Stimulated activated CD4-positive, alpha-beta T cell treated with anti-CD3 and anti-CD28 coated beads, Interleukin-2, amount 100 ng/mL, for 24 hours (primary cell): ENCODE measurements at regions not wholly inside any gene's neighbourhood (a gene's known extent, or its start where the extent isn't known, plus 50 kb on each side); places are given as distances from the start of the nearest gene placed in this dataset.

Source experiments
- DNase-seq, 2 donors: peaks; one replicate each; pipeline ENCODE4 v3.0.0-alpha.2; 2020

- DNase-seq, result no peak
Observed at GRCh38 chr1:11373895-11374747, 101.1 kb downstream of the UBIAD1 start.

- no peak for DNase-seq
Observed at GRCh38 chr1:11374748-11375110, 101.7 kb downstream of the UBIAD1 start.

DNA sequence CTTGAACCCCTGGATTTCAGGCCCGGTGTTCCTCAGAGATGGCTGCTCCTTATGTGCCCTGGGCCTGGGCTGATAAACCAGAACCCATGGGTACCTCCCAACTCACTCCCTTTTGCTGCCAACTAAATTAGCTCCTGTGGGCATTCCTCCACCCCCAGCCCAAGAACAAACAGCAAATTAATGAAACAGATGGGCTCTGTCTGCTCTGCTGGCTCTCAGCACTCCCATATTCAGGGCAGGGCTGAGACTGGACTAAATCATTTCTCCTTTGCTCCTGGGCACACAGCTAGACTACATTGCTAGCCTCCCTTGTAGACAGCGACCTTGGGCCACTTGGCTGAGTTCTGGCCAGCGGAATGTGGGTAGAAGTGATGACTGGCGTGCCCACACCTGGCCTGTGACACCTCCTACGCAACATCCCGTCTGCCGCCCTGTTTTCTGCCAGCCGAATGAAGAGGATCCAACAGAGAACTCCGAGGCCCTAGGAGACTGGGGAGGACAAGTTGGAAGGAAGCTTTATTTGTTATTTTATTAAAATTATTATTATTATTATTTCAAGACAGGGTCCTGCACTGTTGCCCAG is 101.9 kb upstream of the DISP3 start:
- DNase-seq, result no peak

DNA sequence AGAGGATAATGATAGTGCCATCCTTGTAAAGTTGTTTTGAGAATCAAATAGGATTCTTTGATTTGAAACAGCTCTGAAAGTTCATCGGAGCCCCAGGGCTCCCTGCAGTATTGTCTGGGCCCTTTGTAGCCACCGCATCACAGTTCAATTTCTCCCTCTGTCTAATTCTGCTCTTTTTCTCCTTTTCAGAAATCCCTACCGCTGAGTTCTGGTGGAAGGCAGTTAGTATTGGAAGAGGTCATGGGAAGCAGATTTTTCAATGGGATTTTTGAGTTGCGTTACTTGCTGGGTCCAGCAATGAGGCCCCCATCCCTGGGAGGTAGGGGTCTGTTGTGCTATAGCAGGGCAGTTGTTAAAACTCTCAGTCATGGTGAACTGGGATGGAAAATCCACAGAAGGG is 101.0 kb upstream of the DISP3 start:
- DNase-seq, result no peak

- no peak for DNase-seq
Observed at GRCh38 chr1:11379851-11380250, 99.1 kb upstream of the DISP3 start.

DNA sequence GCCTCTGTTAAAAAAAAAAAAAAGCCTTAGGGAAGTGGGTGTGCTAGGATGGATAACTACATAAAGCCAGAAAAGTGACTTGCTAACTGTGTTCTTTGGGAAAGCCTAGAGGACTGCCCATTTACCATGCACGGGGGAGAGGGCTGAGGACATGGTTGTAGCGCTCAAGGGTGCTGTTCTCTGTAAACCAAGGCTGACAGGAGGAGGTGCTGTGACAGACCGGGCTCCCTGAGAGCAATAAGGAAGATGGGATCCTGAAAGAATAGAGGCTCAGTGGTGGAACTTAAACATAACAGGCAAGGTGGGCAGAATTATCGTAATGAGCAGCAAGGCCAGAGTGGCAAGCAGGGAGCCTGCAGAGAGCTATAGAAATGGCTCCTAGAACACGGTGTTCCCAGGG is 98.5 kb upstream of the DISP3 start:
- DNase-seq, result no peak

DNA sequence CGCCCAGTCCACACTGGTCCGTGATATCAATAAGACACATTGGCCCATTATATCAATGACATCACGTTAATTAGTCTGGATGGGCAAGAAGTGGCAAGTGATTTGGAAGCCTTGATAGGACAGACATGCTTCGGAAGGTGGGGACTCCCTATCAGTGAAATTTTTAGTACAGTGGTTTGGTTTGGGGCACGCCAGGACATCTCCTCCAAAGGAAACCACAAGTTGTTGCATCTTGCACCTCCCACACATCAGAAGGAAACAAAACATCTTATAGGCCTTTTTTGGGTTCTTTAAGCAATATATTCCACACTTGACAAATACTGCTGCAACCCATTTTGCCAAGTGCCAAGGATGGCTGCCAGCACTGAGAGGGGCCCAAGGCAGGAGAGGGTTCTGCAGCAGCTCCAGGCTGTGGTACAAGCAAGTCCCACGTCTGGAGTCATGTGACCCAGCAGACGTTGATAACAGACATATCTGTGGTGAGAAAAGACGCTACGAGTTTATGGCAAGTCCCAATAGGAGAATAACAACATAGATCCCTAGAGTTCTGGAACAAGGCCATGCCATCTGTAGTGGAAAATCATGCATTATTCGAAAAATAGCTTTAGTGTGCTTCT is 95.3 kb upstream of the DISP3 start:
- DNase-seq, result no peak

DNA sequence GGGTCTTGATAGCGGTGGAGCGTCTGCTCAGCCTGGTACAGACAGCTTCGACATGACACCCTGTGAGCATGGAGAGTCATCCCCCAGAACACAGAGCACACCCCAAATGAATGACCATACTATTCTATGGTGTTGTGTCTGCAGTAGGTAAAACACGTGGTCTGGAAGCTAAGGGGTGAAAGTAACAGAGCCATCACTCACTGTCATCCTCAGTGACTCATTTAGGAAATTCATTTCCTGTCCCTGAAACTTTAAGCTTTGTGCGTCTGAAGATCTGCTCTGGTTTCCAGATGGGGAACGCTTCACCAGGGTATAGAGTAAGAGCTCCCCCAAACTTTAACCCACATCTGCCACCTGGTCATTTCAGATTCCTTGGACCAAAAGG is 94.8 kb upstream of the DISP3 start:
- no peak for DNase-seq

DNA sequence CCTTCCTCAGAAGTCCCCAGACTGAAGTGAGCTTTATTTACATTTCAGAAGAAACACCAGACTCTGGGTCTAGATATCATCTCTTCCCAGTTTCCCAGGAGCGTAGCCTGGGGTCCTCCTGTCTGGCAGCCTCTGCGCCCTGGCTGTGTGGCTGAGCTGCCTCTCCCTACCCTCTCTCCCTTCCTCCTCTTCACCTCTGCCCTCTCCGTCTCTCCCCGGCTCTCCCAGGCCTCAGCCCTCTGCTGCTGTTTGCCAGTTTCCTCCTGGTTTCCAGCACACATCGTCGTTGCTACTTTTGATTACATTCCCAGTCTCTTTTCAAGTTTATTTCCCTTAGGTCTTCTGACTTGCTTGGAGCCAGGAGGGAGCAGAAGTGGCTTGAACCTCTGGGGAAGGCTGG is 91.1 kb upstream of the DISP3 start:
- no peak for DNase-seq

- no peak for DNase-seq
Observed at GRCh38 chr1:11388617-11389016, 90.3 kb upstream of the DISP3 start.

- no peak for DNase-seq
Observed at GRCh38 chr1:11391327-11391726, 87.6 kb upstream of the DISP3 start.

- DNase-seq, result no peak
Observed at GRCh38 chr1:11391886-11392285, 87.1 kb upstream of the DISP3 start.

DNA sequence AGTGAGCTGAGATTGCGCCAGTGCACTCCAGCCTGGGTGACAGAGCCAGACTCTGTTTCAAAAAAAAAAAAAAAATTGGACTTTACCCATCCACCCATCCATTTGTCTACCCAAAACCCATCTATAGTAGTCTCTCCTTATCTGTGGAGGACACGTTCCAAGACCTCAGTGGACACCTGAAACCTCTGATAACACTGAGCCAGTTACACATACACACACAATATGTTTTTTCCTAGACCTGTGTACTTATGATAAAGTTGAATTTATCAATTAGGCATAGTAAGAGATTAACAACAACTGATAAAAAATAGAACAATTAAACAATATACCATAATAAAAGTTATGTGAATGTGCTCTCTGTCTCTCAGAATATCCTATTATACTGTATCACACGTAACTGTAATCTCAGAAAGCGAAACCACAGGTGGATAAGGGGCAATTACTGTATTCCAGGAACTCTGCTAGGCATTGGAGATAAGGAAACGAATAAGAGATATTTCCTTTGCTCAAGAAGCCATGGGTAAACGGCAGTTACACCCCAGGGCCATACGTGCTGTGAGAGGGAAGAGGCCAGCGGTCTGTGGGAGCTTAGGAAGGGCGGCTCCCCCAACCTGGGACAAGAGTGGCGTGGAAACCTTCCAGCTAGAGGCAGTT is 84.2 kb upstream of the DISP3 start:
- DNase-seq, result no peak

DNA sequence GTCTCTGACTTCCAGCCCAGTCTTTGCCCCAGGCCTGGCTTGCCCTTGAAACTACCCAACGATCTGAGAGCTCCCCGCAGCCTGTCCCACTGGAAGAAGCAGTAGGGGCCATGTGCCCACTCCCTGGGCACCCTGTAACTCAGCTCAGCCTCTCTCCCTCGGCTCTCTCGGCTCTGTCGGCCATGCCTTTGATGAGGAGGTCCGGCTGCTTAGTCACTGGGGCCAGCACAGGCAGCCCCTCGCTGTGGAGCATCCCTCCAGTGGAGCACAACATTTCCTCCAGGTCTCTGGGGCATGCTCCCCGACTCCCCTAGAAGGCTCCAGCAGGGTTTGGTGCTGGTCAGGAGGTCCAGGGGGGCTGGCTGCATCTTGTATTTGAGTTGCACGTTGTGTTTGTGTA is 83.3 kb upstream of the DISP3 start:
- DNase-seq, result no peak

DNA sequence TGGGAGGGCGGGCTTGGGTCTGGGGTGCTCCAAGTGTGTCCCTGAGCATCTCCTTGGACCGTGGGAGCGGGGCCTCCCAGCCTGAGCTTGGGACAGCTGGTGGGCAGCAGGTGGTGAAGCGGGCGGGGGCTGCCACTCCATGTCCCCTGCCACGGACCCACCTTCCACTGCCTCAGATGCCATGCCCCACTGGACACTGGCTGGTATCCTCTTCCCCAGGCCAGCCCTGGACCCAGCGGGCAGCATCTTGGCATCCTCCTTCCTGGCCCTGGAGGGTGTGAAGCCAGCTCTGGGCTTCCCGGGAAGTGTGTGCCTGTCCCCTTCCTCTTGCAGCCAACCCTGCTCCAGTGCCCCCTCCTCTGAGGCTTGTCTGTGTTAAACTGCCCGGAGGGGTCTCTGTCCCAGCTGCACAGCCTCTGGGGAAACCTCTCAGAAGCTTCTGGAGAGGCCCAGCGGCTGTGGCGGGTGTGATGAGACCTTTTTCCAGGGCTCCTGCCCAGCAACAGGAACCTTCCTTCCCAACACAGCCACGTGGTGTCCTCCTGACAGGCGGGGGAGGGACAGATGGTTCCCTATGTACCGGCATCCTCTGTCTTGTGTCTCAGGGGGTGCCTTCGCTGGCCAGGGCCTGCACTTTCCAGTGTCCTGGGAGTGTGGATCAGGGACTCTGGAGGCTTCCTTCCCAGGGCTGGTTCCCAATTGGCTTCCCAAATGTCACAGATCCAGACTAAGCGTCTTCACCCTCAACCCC is 81.6 kb upstream of the DISP3 start:
- no peak for DNase-seq

- DNase-seq, result no peak
Observed at GRCh38 chr1:11399250-11399649, 79.7 kb upstream of the DISP3 start.

GRCh38 chr1:11400155-11400554 is 78.8 kb upstream of the DISP3 start:
- DNase-seq, result no peak

DNA sequence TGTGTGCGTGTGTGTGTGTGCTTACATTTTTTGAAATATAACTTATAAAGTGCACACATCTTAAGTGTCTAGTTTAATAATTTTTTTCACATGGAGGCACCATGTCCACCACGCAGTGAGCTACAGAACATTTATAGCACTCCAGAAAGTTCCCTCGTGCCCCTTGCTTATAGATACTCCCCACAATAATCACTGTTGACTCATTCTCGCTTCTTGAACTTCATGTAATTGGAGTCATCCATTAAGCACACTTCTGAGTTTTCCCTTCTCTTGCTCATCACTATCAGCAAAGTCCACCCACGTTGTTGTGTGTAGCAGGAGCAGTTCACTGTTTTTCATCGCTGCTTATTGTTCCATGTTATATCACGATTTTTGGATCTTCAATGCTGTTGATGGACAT is 78.4 kb upstream of the DISP3 start:
- DNase-seq, result no peak

GRCh38 chr1:11406845-11407244 is 72.1 kb upstream of the DISP3 start:
- DNase-seq, result no peak

GRCh38 chr1:11407301-11407994 is 71.5 kb upstream of the DISP3 start:
- peak in 1 of 2 donors; percentile 34 for DNase-seq

DNA sequence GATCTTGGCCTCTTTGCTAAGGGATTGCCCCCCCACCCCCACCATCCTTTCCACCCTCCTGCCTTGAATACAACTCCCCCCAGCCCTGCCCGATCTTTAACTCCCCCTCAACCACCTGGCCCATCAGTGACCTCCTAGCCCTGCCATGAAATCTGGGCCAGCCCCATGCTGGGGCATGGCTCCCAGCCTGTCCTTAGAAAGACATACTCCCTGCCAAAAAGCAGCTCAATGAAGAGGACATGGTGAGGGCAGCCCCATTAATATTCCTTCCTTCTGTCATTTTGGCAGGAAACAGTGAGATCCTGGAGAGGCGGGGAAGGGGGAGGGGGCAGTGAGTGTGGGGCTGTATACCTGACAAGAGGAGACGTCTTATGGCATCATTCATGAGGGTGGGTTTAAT is 66.8 kb upstream of the DISP3 start:
- DNase-seq, result no peak

DNA sequence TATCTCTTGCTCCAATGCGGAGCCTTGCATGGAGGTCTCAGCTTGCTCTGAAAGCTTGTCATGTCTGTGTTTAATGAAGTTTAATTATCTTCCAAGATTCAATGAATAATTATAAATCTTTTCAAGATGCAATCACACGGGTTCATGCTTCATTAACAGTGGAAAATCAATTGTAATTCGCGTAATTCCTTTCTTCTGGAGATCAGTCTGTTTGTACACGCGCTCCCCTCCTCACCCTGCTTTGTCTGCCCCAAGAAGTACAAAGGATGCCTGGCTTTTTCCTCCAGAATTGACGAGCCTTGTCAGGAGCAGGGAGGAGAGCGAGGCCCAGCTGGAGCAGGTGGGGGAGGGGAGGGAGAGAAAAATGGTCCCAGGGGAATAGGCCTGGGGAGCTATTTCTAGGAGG is 65.0 kb upstream of the DISP3 start:
- no peak for DNase-seq
